ENCODE measurements at regions not wholly inside any gene's neighbourhood (a gene's known extent, or its start where the extent isn't known, plus 50 kb on each side); places are given as distances from the start of the nearest gene placed in this dataset.

GRCh38 chr2:220469201-220469600 lies 841.8 kb downstream of the SLC4A3 start (continued):
- TF ChIP-seq MGA (IDR thresholded peaks at IDR 0.05), result no peak

Measured in K562 (cell line).